ENCODE measurements at regions not wholly inside any gene's neighbourhood (a gene's known extent, or its start where the extent isn't known, plus 50 kb on each side); places are given as distances from the start of the nearest gene placed in this dataset.

DNA sequence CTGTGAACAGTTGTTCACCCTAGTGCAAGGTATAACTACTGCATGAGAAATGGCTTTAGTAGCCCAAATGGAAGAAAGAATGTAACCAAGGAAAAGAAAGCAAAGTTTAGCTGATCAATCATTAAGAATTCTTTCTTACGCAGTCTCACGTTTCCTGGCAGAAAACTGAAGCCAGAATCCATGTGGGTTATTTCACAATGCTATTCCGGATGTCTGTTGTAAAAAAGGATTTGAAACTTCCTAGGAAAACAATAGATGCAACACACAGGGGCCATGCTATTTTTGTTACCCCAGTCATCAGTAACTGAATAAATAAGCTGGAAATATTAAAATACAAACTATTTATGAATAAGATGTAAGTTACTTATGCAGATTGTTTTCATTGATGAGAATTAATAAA, 802.5 kb downstream of the CDH8 start:
- Histone ChIP-seq H3K4me3 (no peak overlapping the region), H3K4me1 (no peaks in the 10 kb centered on the region), H3K9me3 (no peaks in the 10 kb centered on the region), H3K27ac (no peak overlapping the region), H3K36me3 (no peaks in the 10 kb centered on the region), H3K27me3 (no peaks in the 10 kb centered on the region)
- DNase-seq (ENCODE audit: low spot score) = no peak
- TF ChIP-seq CTCF (IDR thresholded peaks at IDR 0.05) = no peak

DNA sequence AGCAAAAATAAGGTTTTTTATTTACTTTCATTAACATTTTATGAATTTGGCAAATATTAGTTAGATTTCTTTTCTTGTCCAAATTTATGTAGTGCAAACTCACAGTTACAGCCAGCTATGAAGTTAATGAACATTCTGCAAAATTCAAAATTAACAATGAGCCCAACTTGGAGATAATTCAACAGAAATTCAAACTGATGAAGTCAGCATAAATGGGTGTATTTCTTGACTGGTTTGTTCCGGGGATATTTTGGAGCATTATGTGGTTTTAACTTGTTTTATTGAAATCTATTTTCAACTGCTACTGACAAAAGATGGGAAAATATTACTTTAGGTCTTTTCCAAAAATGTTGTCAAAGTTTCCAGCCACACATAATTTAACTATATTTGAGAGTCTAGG, 807.9 kb downstream of the CDH8 start:
- no peak for TF ChIP-seq CTCF (IDR thresholded peaks at IDR 0.05)
- H3K4me1 ChIP-seq = no peaks in the 10 kb centered on the region
- no peak overlapping the region for H3K4me3 ChIP-seq
- H3K36me3 ChIP-seq = no peaks in the 10 kb centered on the region
- H3K27ac ChIP-seq = no peak overlapping the region
- H3K27me3 ChIP-seq = no peaks in the 10 kb centered on the region
- H3K9me3 ChIP-seq = no peaks in the 10 kb centered on the region
- no peak for DNase-seq (ENCODE audit: low spot score)

- TF ChIP-seq CTCF (IDR thresholded peaks at IDR 0.05) = no peak
- no peaks in the 10 kb centered on the region for H3K27me3 ChIP-seq
Measured at GRCh38 chr16:61215605-61216004, 820.6 kb downstream of the CDH8 start.

DNA sequence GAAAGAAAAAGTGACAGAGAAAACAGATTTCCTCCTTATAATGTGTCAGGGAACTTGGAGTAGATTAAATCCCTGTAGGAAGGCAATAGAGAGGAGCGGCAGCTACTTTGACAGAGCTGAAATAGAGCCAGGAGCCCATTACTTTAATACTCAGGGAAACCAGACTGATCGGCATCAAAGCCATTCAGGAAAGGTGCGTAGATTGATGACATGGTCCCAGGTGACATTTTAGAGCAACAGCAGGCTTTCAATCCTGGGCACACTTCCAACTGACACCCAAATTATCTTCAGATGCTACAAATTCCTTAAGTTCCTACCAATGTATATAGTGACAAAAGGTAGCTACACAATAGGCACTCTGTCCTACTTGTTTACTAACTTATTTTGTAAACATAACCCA, 821.5 kb downstream of the CDH8 start:
- H3K4me3 ChIP-seq = no peak overlapping the region
- no peak for TF ChIP-seq CTCF (IDR thresholded peaks at IDR 0.05)
- no peak overlapping the region for H3K27ac ChIP-seq
- H3K4me1 ChIP-seq = no peaks in the 10 kb centered on the region
- no peak for DNase-seq (ENCODE audit: low spot score)
- no peaks in the 10 kb centered on the region for H3K9me3 ChIP-seq
- H3K27me3 ChIP-seq = no peaks in the 10 kb centered on the region
- no peaks in the 10 kb centered on the region for H3K36me3 ChIP-seq

More at GRCh38 chr16:61215605-61216004, 820.6 kb downstream of the CDH8 start:
- Histone ChIP-seq H3K4me1 (no peaks in the 10 kb centered on the region), H3K27ac (no peak overlapping the region), H3K9me3 (no peaks in the 10 kb centered on the region), H3K4me3 (no peak overlapping the region), H3K36me3 (no peaks in the 10 kb centered on the region)
- no peak for DNase-seq (ENCODE audit: low spot score)

- Histone ChIP-seq H3K4me3 (no peak overlapping the region), H3K27ac (no peak overlapping the region), H3K27me3 (no peaks in the 10 kb centered on the region), H3K36me3 (no peaks in the 10 kb centered on the region), H3K9me3 (no peaks in the 10 kb centered on the region), H3K4me1 (no peaks in the 10 kb centered on the region)
- DNase-seq (ENCODE audit: low spot score) = no peak
- TF ChIP-seq CTCF (IDR thresholded peaks at IDR 0.05) = no peak
Measured at GRCh38 chr16:61210076-61210475, 826.2 kb downstream of the CDH8 start.

GRCh38 chr16:61195006-61195405, 841.2 kb downstream of the CDH8 start:
- Histone ChIP-seq H3K27me3 (no peaks in the 10 kb centered on the region), H3K36me3 (no peaks in the 10 kb centered on the region), H3K9me3 (no peaks in the 10 kb centered on the region), H3K4me1 (no peaks in the 10 kb centered on the region), H3K27ac (no peak overlapping the region), H3K4me3 (no peak overlapping the region)
- no peak for TF ChIP-seq CTCF (IDR thresholded peaks at IDR 0.05)
- no peak for DNase-seq (ENCODE audit: low spot score)
